Loucy (cell line): ENCODE measurements at regions not wholly inside any gene's neighbourhood (a gene's known extent, or its start where the extent isn't known, plus 50 kb on each side); places are given as distances from the start of the nearest gene placed in this dataset.

Experiments
- H2AFZ ChIP-seq: fragments of 200-600 bp; sonication (generic); 2 replicates; pipeline ENCODE4 v1.6.0; 2016; ENCODE audit warnings: antibody characterized with exemption, mild to moderate bottlenecking, low read length, moderate library complexity
- H3F3A ChIP-seq: fragments of 200-600 bp; 2 replicates; pipeline ENCODE4 v1.6.0; 2016; ENCODE audit warnings: antibody characterized with exemption, low read depth, mild to moderate bottlenecking
- H3K27me3 ChIP-seq: fragments of 200-600 bp; sonication (generic); 2 replicates; pipeline ENCODE4 v1.6.1; 2014; ENCODE audit warnings: low read length, mild to moderate bottlenecking; ENCODE audit not compliant: insufficient read depth, poor library complexity, severe bottlenecking
- H3K36me3 ChIP-seq: fragments of 200-600 bp; sonication (generic); 2 replicates; pipeline ENCODE4 v1.6.1; 2016; ENCODE audit warnings: low read length; ENCODE audit not compliant: insufficient read depth
- H3K4me1 ChIP-seq: fragments of 200-600 bp; sonication (generic); 2 replicates; pipeline ENCODE4 v1.5.1; 2014; ENCODE audit warnings: low read length, mild to moderate bottlenecking; ENCODE audit not compliant: insufficient read depth, poor library complexity, severe bottlenecking
- H3K4me2 ChIP-seq: fragments of 200-600 bp; sonication (generic); 2 replicates; pipeline ENCODE4 v1.6.0; 2014; ENCODE audit warnings: antibody characterized with exemption, low read length, low read depth, mild to moderate bottlenecking; ENCODE audit not compliant: poor library complexity, severe bottlenecking
- H3K4me3 ChIP-seq: fragments of 200-600 bp; sonication (generic); 2 replicates; pipeline ENCODE4 v1.5.1; 2014; ENCODE audit warnings: low read length, mild to moderate bottlenecking, mixed read lengths; ENCODE audit not compliant: poor library complexity, severe bottlenecking
- H3K79me2 ChIP-seq: fragments of 200-600 bp; sonication (generic); 2 replicates; pipeline ENCODE4 v1.6.1; 2014; ENCODE audit warnings: low read length; ENCODE audit not compliant: insufficient read depth
- H3K9ac ChIP-seq: fragments of 200-600 bp; sonication (generic); 2 replicates; pipeline ENCODE4 v1.6.0; 2014; ENCODE audit warnings: mild to moderate bottlenecking, low read depth, low read length, moderate library complexity; ENCODE audit not compliant: poor library complexity, severe bottlenecking
- H3K9me2 ChIP-seq: fragments of 200-600 bp; sonication (generic); replicated peaks from 2 replicates; pipeline ENCODE4 v1.6.1; 2016; ENCODE audit warnings: low read depth, low read length, mixed read lengths
- H3K9me3 ChIP-seq: fragments of 200-600 bp; sonication (generic); 2 replicates; pipeline ENCODE4 v1.6.1; 2014; ENCODE audit warnings: mild to moderate bottlenecking, antibody characterized with exemption, low read length, low read depth; ENCODE audit not compliant: insufficient read depth
- H4K20me1 ChIP-seq: fragments of 200-600 bp; sonication (generic); 2 replicates; pipeline ENCODE4 v1.6.0; 2014; ENCODE audit warnings: antibody characterized with exemption, low read length, mild to moderate bottlenecking; ENCODE audit not compliant: insufficient read depth, poor library complexity, severe bottlenecking
- CTCF ChIP-seq: fragments of 200-600 bp; sonication (generic); conservative IDR thresholded peaks from 2 replicates; pipeline ENCODE4 v1.5.1; 2014; ENCODE audit warnings: mild to moderate bottlenecking, antibody characterized with exemption, low read length
- EZH2phosphoT487 ChIP-seq: fragments of 200-600 bp; IDR thresholded peaks from 2 replicates; pipeline ENCODE4 v1.6.1; 2018; ENCODE audit warnings: antibody characterized with exemption, mild to moderate bottlenecking, moderate library complexity, borderline replicate concordance

DNA sequence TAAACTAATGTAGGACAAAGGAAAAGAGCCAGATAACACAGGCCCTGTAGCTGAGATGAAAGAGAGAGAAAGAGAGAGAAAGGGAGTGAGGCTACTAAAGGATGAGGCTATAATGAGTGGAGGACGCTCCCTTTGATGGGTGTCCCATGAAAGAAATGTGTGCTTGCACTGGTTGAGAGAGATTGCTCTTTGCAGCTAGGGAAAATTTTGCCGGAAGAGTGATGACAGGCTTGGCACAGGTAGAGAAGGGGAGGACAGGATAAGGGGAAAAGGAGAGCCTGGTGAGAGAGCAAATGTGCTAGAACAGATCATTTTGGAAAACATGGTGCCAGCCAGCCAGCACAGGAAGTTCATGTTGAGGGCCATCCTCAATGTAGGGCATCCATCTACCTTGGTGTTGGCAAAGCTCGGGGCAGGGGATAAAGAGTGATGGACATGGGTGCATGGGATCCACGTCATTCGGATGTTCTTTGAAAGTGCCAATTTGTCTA is 248.6 kb downstream of the BTG1 start:
- Histone ChIP-seq H3K36me3 (no peaks in the 10 kb centered on the region), H3K4me2 (no peak overlapping the region), H3K4me3 (no peak overlapping the region), H3K9me2 (no peaks in the 10 kb centered on the region), H4K20me1 (no peaks in the 10 kb centered on the region), H3K27me3 (no peaks in the 10 kb centered on the region), H2AFZ (no peak overlapping the region), H3K79me2 (no peaks in the 10 kb centered on the region), H3F3A (no peaks in the 10 kb centered on the region), H3K9me3 (no peaks in the 10 kb centered on the region), H3K9ac (no peak overlapping the region), H3K4me1 (no peaks in the 10 kb centered on the region)
- no peak for TF ChIP-seq CTCF
- no peak for TF ChIP-seq EZH2phosphoT487

DNA sequence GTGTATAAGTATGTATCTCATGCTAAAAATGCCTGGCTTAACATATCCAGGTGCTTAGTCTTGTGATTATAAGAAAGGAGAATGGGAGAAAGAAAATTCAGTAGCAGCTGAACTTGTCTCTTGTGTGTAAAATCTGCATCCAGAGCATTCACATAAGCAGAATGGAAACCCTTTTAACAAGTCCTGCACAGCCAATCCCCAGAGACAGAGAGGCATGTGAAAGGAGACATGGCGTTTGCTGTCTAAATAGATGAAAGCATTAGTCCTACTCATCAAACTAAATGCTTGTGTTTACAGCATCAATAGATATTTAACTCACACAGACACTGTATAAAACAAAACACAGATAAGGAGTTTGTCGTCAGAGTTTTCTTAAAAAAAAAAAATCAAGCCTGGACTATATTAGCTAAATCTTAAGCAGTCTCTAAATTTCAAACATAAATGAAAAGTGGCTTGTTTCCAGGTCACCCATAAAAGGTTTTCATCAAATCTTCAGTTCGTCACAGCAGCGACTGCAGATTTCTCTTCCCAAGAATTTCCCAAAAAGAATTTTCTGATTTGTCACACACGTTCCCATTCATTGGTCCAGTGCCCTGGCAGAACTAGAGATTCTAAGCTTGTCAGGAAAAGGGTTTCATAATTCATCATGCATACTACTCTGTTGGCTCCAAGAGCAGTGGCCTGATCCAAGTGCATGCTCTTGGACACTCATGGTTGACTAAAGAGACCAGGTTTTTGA is 249.2 kb downstream of the BTG1 start:
- Histone ChIP-seq H3K9ac (no peak overlapping the region), H3K36me3 (no peaks in the 10 kb centered on the region), H3K27me3 (no peaks in the 10 kb centered on the region), H4K20me1 (no peaks in the 10 kb centered on the region), H3K4me3 (no peak overlapping the region), H2AFZ (no peak overlapping the region), H3K4me1 (no peaks in the 10 kb centered on the region), H3K79me2 (no peaks in the 10 kb centered on the region), H3K4me2 (no peak overlapping the region), H3K9me2 (no peaks in the 10 kb centered on the region), H3F3A (no peaks in the 10 kb centered on the region), H3K9me3 (no peaks in the 10 kb centered on the region)
- TF ChIP-seq EZH2phosphoT487 (no peak), CTCF (no peak)

DNA sequence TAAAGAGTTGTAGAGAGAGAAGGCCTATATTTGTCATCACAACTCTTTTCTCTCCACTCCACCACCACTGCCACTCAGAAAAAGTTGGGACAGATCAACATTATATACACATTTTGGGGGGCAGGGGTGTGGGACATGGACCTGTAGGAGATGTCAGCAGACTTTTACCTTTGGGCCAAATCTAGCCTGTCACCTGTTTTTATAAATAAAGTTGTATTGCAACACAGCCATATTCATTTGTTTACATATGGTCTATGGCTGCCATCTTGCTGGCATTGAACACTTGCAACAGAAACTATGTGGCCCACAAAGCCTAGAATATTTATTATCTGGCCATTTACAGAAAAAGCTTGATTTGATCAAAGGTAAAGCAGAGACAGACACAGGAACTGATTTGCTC is 250.7 kb downstream of the BTG1 start:
- H3K36me3 ChIP-seq: no peaks in the 10 kb centered on the region
- H4K20me1 ChIP-seq: no peaks in the 10 kb centered on the region
- H3K4me2 ChIP-seq: no peak overlapping the region
- H3K79me2 ChIP-seq: no peaks in the 10 kb centered on the region
- H3K27me3 ChIP-seq: no peaks in the 10 kb centered on the region
- H3K9me3 ChIP-seq: no peaks in the 10 kb centered on the region
- H3F3A ChIP-seq: no peaks in the 10 kb centered on the region
- no peak overlapping the region for H3K4me3 ChIP-seq
- H3K4me1 ChIP-seq: no peaks in the 10 kb centered on the region
- TF ChIP-seq CTCF (no peak), EZH2phosphoT487 (no peak)
- no peaks in the 10 kb centered on the region for H3K9me2 ChIP-seq
- no peak overlapping the region for H3K9ac ChIP-seq
- no peak overlapping the region for H2AFZ ChIP-seq
